OCI-LY7 (cell line): ENCODE measurements at regions not wholly inside any gene's neighbourhood (a gene's known extent, or its start where the extent isn't known, plus 50 kb on each side); places are given as distances from the start of the nearest gene placed in this dataset.

Experiments used
- CTCF ChIP-seq: fragments of 200-600 bp; sonication (generic); conservative IDR thresholded peaks from 2 replicates; pipeline ENCODE4 v1.5.1; 2014; ENCODE audit warnings: mild to moderate bottlenecking, antibody characterized with exemption, low read length, moderate library complexity, mixed read lengths
- EZH2phosphoT487 ChIP-seq: fragments of 200-600 bp; sonication (generic); IDR thresholded peaks from 2 replicates; pipeline ENCODE4 v1.6.1; 2018; ENCODE audit warnings: low read depth, borderline replicate concordance, mild to moderate bottlenecking, mixed run types, antibody characterized with exemption, low read length, moderate library complexity, mixed read lengths

- TF ChIP-seq CTCF (no peak), EZH2phosphoT487 (no peak)
Observed at GRCh38 chr22:34861787-34862186, 204.2 kb upstream of the ISX start.
